IMR-90 (cell line): ENCODE measurements at regions not wholly inside any gene's neighbourhood (a gene's known extent, or its start where the extent isn't known, plus 50 kb on each side); places are given as distances from the start of the nearest gene placed in this dataset.

Source experiments
- ATAC-seq: fragments of 200-7000 bp; cut with Tn5 transposase; 2 replicates; pipeline ENCODE4 v1.9.1; 2020; ENCODE audit warnings: low read depth, mild to moderate bottlenecking, moderate library complexity
- BruUV-seq: library from RNA; stranded (reverse); fragments of 400-500 nt; replicated peaks from 2 replicates; lab custom pipeline; 2021; lab: Mats Ljungman, UMichigan
- CTCF ChIA-PET: fragments of 300-600 bp; formaldehyde crosslinking; extraction: SDS; loops from one replicate; lab custom pipeline; 2021; ENCODE audit warnings: antibody characterized with exemption; lab: Yijun Ruan, JAX
- POLR2A ChIA-PET: fragments of 300-600 bp; sonication (Branson Sonifier 250); formaldehyde crosslinking; loops from one replicate; lab custom pipeline; 2022; ENCODE audit warnings: antibody characterized with exemption; ENCODE audit not compliant: unreplicated experiment; lab: Charles Lee
- DNase-seq: peaks from one replicate; pipeline ENCODE4 v3.0.0; 2013
- H2AFZ ChIP-seq: replicated peaks from 2 replicates; pipeline ENCODE3; 2013; ENCODE audit warnings: low read length, mild to moderate bottlenecking; ENCODE audit not compliant: poor library complexity
- H2AK5ac ChIP-seq: 2 replicates; pipeline ENCODE4 v1.6.1; 2013; ENCODE audit warnings: low read depth, low read length, inconsistent platforms
- H2AK9ac ChIP-seq: replicated peaks from 2 replicates; pipeline ENCODE3; 2013; ENCODE audit warnings: mild to moderate bottlenecking, low read depth, low read length, moderate library complexity; ENCODE audit not compliant: poor library complexity
- H2BK120ac ChIP-seq: 2 replicates; pipeline ENCODE4 v1.6.1; 2013; ENCODE audit warnings: low read depth, low read length, inconsistent platforms
- H2BK15ac ChIP-seq: 3 replicates; pipeline ENCODE4 v1.6.1; 2013; ENCODE audit warnings: low read depth, low read length, inconsistent platforms
- H2BK20ac ChIP-seq: 2 replicates; pipeline ENCODE4 v1.6.1; 2013; ENCODE audit warnings: low read depth, mild to moderate bottlenecking, inconsistent platforms, low read length, moderate library complexity
- H2BK5ac ChIP-seq: 2 replicates; pipeline ENCODE4 v1.6.1; 2013; ENCODE audit warnings: mild to moderate bottlenecking, low read depth, low read length, inconsistent platforms; ENCODE audit not compliant: poor library complexity, severe bottlenecking
- H3K14ac ChIP-seq: replicated peaks from 2 replicates; pipeline ENCODE4 v1.6.1; 2013; ENCODE audit warnings: low read depth, low read length, inconsistent platforms
- H3K18ac ChIP-seq: 2 replicates; pipeline ENCODE4 v1.6.1; 2013; ENCODE audit warnings: low read depth, low read length, control low read depth
- H3K23ac ChIP-seq: 2 replicates; pipeline ENCODE4 v1.6.1; 2013; ENCODE audit warnings: low read depth, low read length, inconsistent platforms
- H3K27ac ChIP-seq: 2 replicates; pipeline ENCODE4 v1.5.1; 2013; ENCODE audit warnings: mild to moderate bottlenecking, control low read depth, low read length; ENCODE audit not compliant: insufficient read depth
- H3K27me3 ChIP-seq: 2 replicates; pipeline ENCODE4 v1.6.1; 2013; ENCODE audit warnings: low read length; ENCODE audit not compliant: control insufficient read depth, insufficient read depth
- H3K36me3 ChIP-seq: 2 replicates; pipeline ENCODE4 v1.6.1; 2013; ENCODE audit warnings: low read length, mixed read lengths; ENCODE audit not compliant: control insufficient read depth, insufficient read depth
- H3K4ac ChIP-seq: 2 replicates; pipeline ENCODE4 v1.6.1; 2013; ENCODE audit warnings: low read depth, low read length, inconsistent platforms
- H3K4me1 ChIP-seq: 2 replicates; pipeline ENCODE4 v1.6.1; 2013; ENCODE audit warnings: low read length, mixed read lengths; ENCODE audit not compliant: control insufficient read depth, insufficient read depth
- H3K4me2 ChIP-seq: 2 replicates; pipeline ENCODE4 v1.6.1; 2013; ENCODE audit warnings: low read depth, mild to moderate bottlenecking, control low read depth, low read length, moderate library complexity
- H3K4me3 ChIP-seq: 2 replicates; pipeline ENCODE4 v1.5.1; 2013; ENCODE audit warnings: low read depth, mild to moderate bottlenecking, control low read depth, low read length, moderate library complexity; ENCODE audit not compliant: insufficient read depth
- H3K56ac ChIP-seq: 2 replicates; pipeline ENCODE4 v1.6.1; 2013; ENCODE audit warnings: low read length, inconsistent platforms; ENCODE audit not compliant: insufficient read depth; ENCODE audit errors: extremely low read depth
- H3K79me1 ChIP-seq, 2 experiments: 2 replicates each; pipeline ENCODE4 v1.6.1; 2013; ENCODE audit warnings: low read length in 2 of 2, inconsistent platforms in 1 of 2, low read depth in 1 of 2
- H3K9ac ChIP-seq: 2 replicates; pipeline ENCODE4 v1.6.1; 2013; ENCODE audit warnings: low read depth, low read length, control low read depth
- H3K9me1 ChIP-seq: 2 replicates; pipeline ENCODE4 v1.6.1; 2013; ENCODE audit warnings: low read length, inconsistent platforms; ENCODE audit not compliant: insufficient read depth
- H3K9me3 ChIP-seq: 2 replicates; pipeline ENCODE4 v1.6.1; 2013; ENCODE audit warnings: low read length; ENCODE audit not compliant: control insufficient read depth, insufficient read depth
- H4K20me1 ChIP-seq: 2 replicates; pipeline ENCODE4 v1.6.1; 2013; ENCODE audit warnings: low read length, inconsistent platforms; ENCODE audit not compliant: insufficient read depth
- H4K5ac ChIP-seq: 2 replicates; pipeline ENCODE4 v1.6.1; 2013; ENCODE audit warnings: mild to moderate bottlenecking, low read depth, low read length, control low read depth
- H4K8ac ChIP-seq, 2 experiments: 2 replicates each; pipeline ENCODE4 v1.6.1; 2013; ENCODE audit warnings: low read depth in 2 of 2, low read length in 2 of 2, control low read depth in 1 of 2, inconsistent platforms in 1 of 2
- H4K91ac ChIP-seq: 2 replicates; pipeline ENCODE4 v1.6.1; 2013; ENCODE audit warnings: low read depth, low read length, inconsistent platforms; ENCODE audit not compliant: insufficient read depth
- BHLHE40 ChIP-seq: fragments of 150-350 bp; IDR thresholded peaks from 2 replicates; pipeline ENCODE4 v1.6.1; 2016; ENCODE audit warnings: mild to moderate bottlenecking, low read depth, low read length
- CEBPB ChIP-seq: IDR thresholded peaks from 2 replicates; pipeline ENCODE4 v1.6.1; 2012; ENCODE audit warnings: low read depth, low read length, improper control_type of control experiment
- CHD1 ChIP-seq: IDR thresholded peaks from 2 replicates; pipeline ENCODE4 v1.6.1; 2012; ENCODE audit warnings: low read depth, low read length, improper control_type of control experiment
- FOS ChIP-seq: fragments of 150-350 bp; IDR thresholded peaks from 2 replicates; pipeline ENCODE4 v1.6.1; 2016; ENCODE audit warnings: low read depth, low read length
- MAFK ChIP-seq: IDR thresholded peaks from 2 replicates; pipeline ENCODE4 v1.6.1; 2012; ENCODE audit warnings: low read depth, low read length, improper control_type of control experiment
- MAZ ChIP-seq: IDR thresholded peaks from 2 replicates; pipeline ENCODE4 v1.6.1; 2012; ENCODE audit warnings: low read depth, mild to moderate bottlenecking, low read length, improper control_type of control experiment, moderate library complexity, borderline replicate concordance
- MXI1 ChIP-seq: IDR thresholded peaks from 2 replicates; pipeline ENCODE4 v1.6.1; 2012; ENCODE audit warnings: low read depth, mild to moderate bottlenecking, low read length, moderate library complexity, borderline replicate concordance
- NFE2L2 ChIP-seq: fragments of 150-350 bp; IDR thresholded peaks from 2 replicates; pipeline ENCODE4 v1.6.1; 2016; ENCODE audit warnings: low read depth, mild to moderate bottlenecking, low read length
- POLR2A ChIP-seq: IDR thresholded peaks from 2 replicates; pipeline ENCODE4 v1.6.1; 2012; ENCODE audit warnings: mild to moderate bottlenecking, low read depth, low read length
- RAD21 ChIP-seq: IDR thresholded peaks from 2 replicates; pipeline ENCODE4 v1.6.1; 2012; ENCODE audit warnings: low read length, improper control_type of control experiment
- RCOR1 ChIP-seq: IDR thresholded peaks from 2 replicates; pipeline ENCODE4 v1.6.1; 2012; ENCODE audit warnings: mild to moderate bottlenecking, low read length, improper control_type of control experiment; ENCODE audit not compliant: insufficient replicate concordance
- RFX5 ChIP-seq: IDR thresholded peaks from 2 replicates; pipeline ENCODE4 v1.8.0; 2012; ENCODE audit warnings: low read depth, mild to moderate bottlenecking, low read length, moderate library complexity
- SMC3 ChIP-seq: fragments of 150-350 bp; IDR thresholded peaks from 2 replicates; pipeline ENCODE4 v1.6.1; 2016; ENCODE audit warnings: low read depth, mild to moderate bottlenecking, antibody characterized with exemption, low read length, moderate library complexity
- WGBS, 2 experiments: methylation state at CpG; one replicate each; pipeline versions ENCODE4 v1.1.5 to v1.1.7; 2013; ENCODE audit warnings: missing lambda C conversion rate in 2 of 2; ENCODE audit not compliant: insufficient read length in 1 of 2; ENCODE audit errors: extremely low coverage in 2 of 2; 5-methylcytosine and 5-hydroxymethylcytosine counted together
- dilution Hi-C: fragments of 300-500 bp; cut with HindIII; formaldehyde crosslinking; loops from one replicate; pipeline ENCODE4 v1.14.3; 2018; ENCODE audit warnings: low sequenced_read_pairs; ENCODE audit not compliant: unreplicated experiment
- in situ Hi-C: fragments of 300-500 bp; cut with MboI; formaldehyde crosslinking; loops from 3 replicates; pipeline ENCODE4 v1.14.3; 2019; ENCODE audit warnings: low sequenced_read_pairs, inconsistent platforms, mixed read lengths
- intact Hi-C: fragments of 100-400 bp; cut with micrococcal nuclease; formaldehyde crosslinking; loops from 2 replicates; pipeline ENCODE4 v1.10.0; 2022
- TF ChIP-seq, protein P1 (sequence below): fragments of 150-350 bp; IDR thresholded peaks from 2 replicates; pipeline ENCODE4 v1.6.1; 2016; ENCODE audit warnings: low read depth, mild to moderate bottlenecking, low read length, moderate library complexity, borderline replicate concordance
- TF ChIP-seq, protein P2 (sequence below): fragments of 150-350 bp; IDR thresholded peaks from 2 replicates; pipeline ENCODE4 v1.6.1; 2017; ENCODE audit warnings: mild to moderate bottlenecking, antibody characterized with exemption, low read length, low read depth
- TF ChIP-seq, protein P3 (sequence below): conservative IDR thresholded peaks from 2 replicates; pipeline ENCODE4 v1.5.1; 2012; ENCODE audit warnings: mild to moderate bottlenecking, low read depth, low read length, improper control_type of control experiment

DNA sequence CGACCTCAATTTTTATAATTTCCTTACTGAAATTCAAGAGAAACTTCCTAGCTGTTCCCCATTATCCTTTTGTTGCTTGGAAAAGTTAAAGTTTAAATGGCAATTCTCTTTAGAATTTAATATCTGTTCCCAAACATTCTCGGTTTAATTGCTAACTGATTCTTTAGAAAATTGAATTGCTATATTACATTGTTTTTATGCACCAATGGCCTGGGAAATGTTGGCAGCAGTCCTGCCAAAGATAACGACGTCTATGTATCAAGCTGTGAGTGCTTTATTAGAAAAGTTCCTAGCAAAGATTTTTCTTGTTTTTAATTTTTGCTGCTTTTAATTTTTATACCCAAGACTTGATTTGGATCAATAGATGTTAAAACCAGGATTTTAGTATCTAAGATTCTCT lies 167.8 kb upstream of the HDAC4 start:
- in situ Hi-C loops (no loop called here), dilution Hi-C loops (no loop called here), intact Hi-C loops (no loop called here)
- Histone ChIP-seq H3K9ac (no peak overlapping the region), H2BK120ac (no peak overlapping the region), H3K27ac (no peak overlapping the region), H2BK5ac (no peak overlapping the region), H3K36me3 (no peaks in the 10 kb centered on the region), H4K8ac (no peak overlapping the region), H4K5ac (no peak overlapping the region), H2AFZ (no peak overlapping the region), H2AK5ac (no peak overlapping the region), H3K9me1 (no peaks in the 10 kb centered on the region), H3K23ac (no peak overlapping the region), H4K20me1 (no peaks in the 10 kb centered on the region), H3K56ac (no peak overlapping the region), H3K4me1 (no peaks in the 10 kb centered on the region), H2AK9ac (no peak overlapping the region), H3K79me1 (no peaks in the 10 kb centered on the region), H3K9me3 (peaks cover 18% of the 10 kb centered on the region), H2BK20ac (no peak overlapping the region), H3K27me3 (no peaks in the 10 kb centered on the region), H3K4ac (no peak overlapping the region), H3K14ac (no peak overlapping the region), H3K4me2 (no peak overlapping the region), H3K18ac (no peak overlapping the region), H2BK15ac (no peak overlapping the region), H3K4me3 (no peak overlapping the region), H4K91ac (no peak overlapping the region)
- CTCF ChIA-PET, result no interaction called here
- WGBS, 2 experiments, result no CpG with 5 or more reads among the region's 4 CpGs
- no peak for TF ChIP-seq RFX5
- TF ChIP-seq, protein P1, sequence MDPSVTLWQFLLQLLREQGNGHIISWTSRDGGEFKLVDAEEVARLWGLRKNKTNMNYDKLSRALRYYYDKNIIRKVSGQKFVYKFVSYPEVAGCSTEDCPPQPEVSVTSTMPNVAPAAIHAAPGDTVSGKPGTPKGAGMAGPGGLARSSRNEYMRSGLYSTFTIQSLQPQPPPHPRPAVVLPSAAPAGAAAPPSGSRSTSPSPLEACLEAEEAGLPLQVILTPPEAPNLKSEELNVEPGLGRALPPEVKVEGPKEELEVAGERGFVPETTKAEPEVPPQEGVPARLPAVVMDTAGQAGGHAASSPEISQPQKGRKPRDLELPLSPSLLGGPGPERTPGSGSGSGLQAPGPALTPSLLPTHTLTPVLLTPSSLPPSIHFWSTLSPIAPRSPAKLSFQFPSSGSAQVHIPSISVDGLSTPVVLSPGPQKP, result no peak
- TF ChIP-seq MAZ, result no peak
- no peak for TF ChIP-seq RAD21
- TF ChIP-seq SMC3, result no peak
- no peak for TF ChIP-seq BHLHE40
- TF ChIP-seq FOS, result no peak
- no peak for TF ChIP-seq POLR2A
- TF ChIP-seq RCOR1, result no peak
- no peak for TF ChIP-seq NFE2L2
- no peak for TF ChIP-seq MAFK
- TF ChIP-seq CHD1, result no peak
- no peak for TF ChIP-seq MXI1
- TF ChIP-seq, protein P2, sequence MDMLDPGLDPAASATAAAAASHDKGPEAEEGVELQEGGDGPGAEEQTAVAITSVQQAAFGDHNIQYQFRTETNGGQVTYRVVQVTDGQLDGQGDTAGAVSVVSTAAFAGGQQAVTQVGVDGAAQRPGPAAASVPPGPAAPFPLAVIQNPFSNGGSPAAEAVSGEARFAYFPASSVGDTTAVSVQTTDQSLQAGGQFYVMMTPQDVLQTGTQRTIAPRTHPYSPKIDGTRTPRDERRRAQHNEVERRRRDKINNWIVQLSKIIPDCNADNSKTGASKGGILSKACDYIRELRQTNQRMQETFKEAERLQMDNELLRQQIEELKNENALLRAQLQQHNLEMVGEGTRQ, result no peak
- no peak for TF ChIP-seq CEBPB
- TF ChIP-seq, protein P3, sequence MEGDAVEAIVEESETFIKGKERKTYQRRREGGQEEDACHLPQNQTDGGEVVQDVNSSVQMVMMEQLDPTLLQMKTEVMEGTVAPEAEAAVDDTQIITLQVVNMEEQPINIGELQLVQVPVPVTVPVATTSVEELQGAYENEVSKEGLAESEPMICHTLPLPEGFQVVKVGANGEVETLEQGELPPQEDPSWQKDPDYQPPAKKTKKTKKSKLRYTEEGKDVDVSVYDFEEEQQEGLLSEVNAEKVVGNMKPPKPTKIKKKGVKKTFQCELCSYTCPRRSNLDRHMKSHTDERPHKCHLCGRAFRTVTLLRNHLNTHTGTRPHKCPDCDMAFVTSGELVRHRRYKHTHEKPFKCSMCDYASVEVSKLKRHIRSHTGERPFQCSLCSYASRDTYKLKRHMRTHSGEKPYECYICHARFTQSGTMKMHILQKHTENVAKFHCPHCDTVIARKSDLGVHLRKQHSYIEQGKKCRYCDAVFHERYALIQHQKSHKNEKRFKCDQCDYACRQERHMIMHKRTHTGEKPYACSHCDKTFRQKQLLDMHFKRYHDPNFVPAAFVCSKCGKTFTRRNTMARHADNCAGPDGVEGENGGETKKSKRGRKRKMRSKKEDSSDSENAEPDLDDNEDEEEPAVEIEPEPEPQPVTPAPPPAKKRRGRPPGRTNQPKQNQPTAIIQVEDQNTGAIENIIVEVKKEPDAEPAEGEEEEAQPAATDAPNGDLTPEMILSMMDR, result no peak
- DNase-seq, result no peak
- no peak for ATAC-seq
- no TSS peak for BruUV-seq
- POLR2A ChIA-PET, result no interaction called here
